GM12878 (cell line): ENCODE measurements at regions not wholly inside any gene's neighbourhood (a gene's known extent, or its start where the extent isn't known, plus 50 kb on each side); places are given as distances from the start of the nearest gene placed in this dataset.

Experiments used
- ATAC-seq: fragments of 200-7000 bp; cut with Tn5 transposase; 3 replicates; pipeline ENCODE4 v1.9.1; 2020; ENCODE audit warnings: mild to moderate bottlenecking, moderate library complexity
- BruUV-seq: library from RNA; stranded (reverse); fragments of 400-500 nt; replicated peaks from 2 replicates; lab custom pipeline; 2021; lab: Mats Ljungman, UMichigan
- CTCF ChIA-PET: fragments of 300-600 bp; sonication (Branson Sonifier 250); formaldehyde crosslinking; extraction: SDS; loops from one replicate; lab custom pipeline; 2021; ENCODE audit warnings: inconsistent platforms; lab: Yijun Ruan, JAX
- POLR2A ChIA-PET: fragments of 350-600 bp; formaldehyde crosslinking; extraction: SDS; loops from one replicate; lab custom pipeline; 2021; ENCODE audit warnings: inconsistent platforms; lab: Charles Lee
- RAD21 ChIA-PET: fragments of 300-600 bp; sonication (Branson Sonifier 250); formaldehyde crosslinking; loops from one replicate; lab custom pipeline; 2023; ENCODE audit warnings: antibody characterized with exemption; ENCODE audit not compliant: unreplicated experiment; lab: Charles Lee
- SMC1A ChIA-PET: fragments of 300-600 bp; sonication (Branson Sonifier 250); formaldehyde crosslinking; loops from one replicate; lab custom pipeline; 2023; ENCODE audit not compliant: unreplicated experiment, uncharacterized antibody; lab: Charles Lee
- DNase-seq: peaks from one replicate; pipeline ENCODE4 v3.0.0-alpha.2; 2011; ENCODE audit warnings: low read depth, low spot score
- FAIRE-seq: peaks from 3 replicates; lab custom pipeline; 2011; peaks lifted over from hg19 to GRCh38; lab: Jason Lieb, UNC
- H2AFZ ChIP-seq: 2 replicates; pipeline ENCODE4 v1.6.0; 2011; ENCODE audit warnings: low read depth, low read length, control low read depth; ENCODE audit not compliant: control insufficient read depth
- H3K27ac ChIP-seq: 2 replicates; pipeline ENCODE4 v1.5.1; 2011; ENCODE audit warnings: control low read depth; ENCODE audit not compliant: control insufficient read depth, insufficient read depth
- H3K27me3 ChIP-seq, 2 experiments: replicated peaks in 1 of 2; 2 replicates each; pipeline versions ENCODE4 v1.6.0 to v1.6.1; 2011; ENCODE audit warnings: low read length in 1 of 2; ENCODE audit not compliant: control insufficient read depth in 2 of 2, insufficient read depth in 2 of 2
- H3K36me3 ChIP-seq, 2 experiments: 2 replicates each; pipeline ENCODE4 v1.5.1; 2011; ENCODE audit warnings: low read length in 1 of 2; ENCODE audit not compliant: control insufficient read depth in 2 of 2, insufficient read depth in 2 of 2
- H3K4me1 ChIP-seq: 2 replicates; pipeline ENCODE4 v1.6.1; 2011; ENCODE audit warnings: mild to moderate bottlenecking, low read length, moderate library complexity, mixed read lengths; ENCODE audit not compliant: control insufficient read depth, insufficient read depth
- H3K4me2 ChIP-seq: 2 replicates; pipeline ENCODE4 v1.6.0; 2011; ENCODE audit warnings: control low read depth; ENCODE audit not compliant: control insufficient read depth, insufficient read depth
- H3K4me3 ChIP-seq: fragments of 200-600 bp; sonication (generic); 2 replicates; pipeline ENCODE4 v1.5.1; 2016
- H3K79me2 ChIP-seq: 2 replicates; pipeline ENCODE4 v1.6.0; 2011; ENCODE audit warnings: low read length; ENCODE audit not compliant: control insufficient read depth, insufficient read depth
- H3K9ac ChIP-seq: 2 replicates; pipeline ENCODE4 v1.8.0; 2011; ENCODE audit warnings: low read length, control low read depth, mixed read lengths; ENCODE audit not compliant: control insufficient read depth, insufficient read depth
- H3K9me3 ChIP-seq: replicated peaks from 3 replicates; pipeline ENCODE4 v1.5.1; 2011; ENCODE audit warnings: mild to moderate bottlenecking, low read length; ENCODE audit not compliant: control insufficient read depth, insufficient read depth
- H4K20me1 ChIP-seq: 2 replicates; pipeline ENCODE4 v1.6.0; 2011; ENCODE audit not compliant: control insufficient read depth, insufficient read depth
- CBFB ChIP-seq: IDR thresholded peaks from 2 replicates; pipeline ENCODE4 v1.6.1; 2016; ENCODE audit warnings: antibody characterized with exemption, low read depth
- MEF2B ChIP-seq: fragments of 450-650 bp; IDR thresholded peaks from 2 replicates; pipeline ENCODE4 v1.6.1; 2018; ENCODE audit warnings: mild to moderate bottlenecking, moderate library complexity; ENCODE audit not compliant: partially characterized antibody, poor library complexity, severe bottlenecking
- NFXL1 ChIP-seq: fragments of 450-650 bp; IDR thresholded peaks from 2 replicates; pipeline ENCODE4 v1.6.1; 2017; ENCODE audit warnings: antibody characterized with exemption, mild to moderate bottlenecking, borderline replicate concordance
- RCOR1 ChIP-seq: conservative IDR thresholded peaks from 2 replicates; pipeline ENCODE4 v1.6.1; 2012; ENCODE audit warnings: low read depth, low read length, improper control_type of control experiment
- TCF7 ChIP-seq: IDR thresholded peaks from 2 replicates; pipeline ENCODE4 v1.6.1; 2014; ENCODE audit warnings: antibody characterized with exemption, borderline replicate concordance
- ZNF622 ChIP-seq: fragments of 450-650 bp; IDR thresholded peaks from 2 replicates; pipeline ENCODE4 v1.6.1; 2017; ENCODE audit warnings: mild to moderate bottlenecking, inconsistent platforms
- WGBS: methylation state at CpG from one replicate; pipeline ENCODE4 v1.1.6; 2016; ENCODE audit warnings: low lambda C conversion rate; ENCODE audit not compliant: insufficient replicate concordance, insufficient coverage; ENCODE audit errors: missing lambda C conversion rate; 5-methylcytosine and 5-hydroxymethylcytosine counted together
- in situ Hi-C: fragments of 300-500 bp; cut with MboI; formaldehyde crosslinking; loops from 9 replicates; pipeline ENCODE4 v1.14.3; 2018; ENCODE audit warnings: mixed read lengths
- intact Hi-C: fragments of 100-400 bp; cut with micrococcal nuclease; formaldehyde crosslinking; loops from one replicate; pipeline ENCODE4 v1.14.2; 2022; ENCODE audit not compliant: unreplicated experiment

DNA sequence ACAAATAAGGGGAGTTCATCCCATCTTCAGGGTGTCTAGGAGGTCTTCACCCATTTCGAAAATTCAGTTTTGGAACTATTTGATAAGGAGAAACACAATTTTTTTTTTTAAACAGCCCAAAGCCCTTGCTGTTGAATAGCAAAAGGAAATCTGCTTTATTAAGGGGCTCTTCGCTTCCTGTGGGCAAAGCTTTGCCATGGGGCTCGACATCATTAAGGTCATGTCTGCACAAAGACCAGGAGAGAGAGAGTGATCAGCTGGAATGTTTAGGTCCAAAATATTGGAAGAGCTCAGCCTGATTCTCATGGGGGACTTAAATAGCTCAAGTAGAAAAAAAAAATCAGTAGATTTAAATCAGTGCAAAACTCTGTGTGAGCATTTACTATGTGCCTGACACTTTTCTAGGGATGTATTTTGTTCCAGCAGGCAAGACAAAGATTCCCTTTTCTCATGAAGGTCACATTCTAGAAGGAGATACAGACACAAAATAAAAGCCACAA lies 564.6 kb upstream of the KLF4 start:
- TF ChIP-seq NFXL1 (no peak), ZNF622 (no peak), RCOR1 (no peak)
- Histone ChIP-seq H3K4me2 (no peak overlapping the region), H3K4me1 (no peaks in the 10 kb centered on the region), H2AFZ (no peak overlapping the region), H3K9me3 (no peaks in the 10 kb centered on the region), H3K36me3 (no peaks in the 10 kb centered on the region), H3K4me3 (no peak overlapping the region), H3K79me2 (no peaks in the 10 kb centered on the region), H3K9ac (no peak overlapping the region), H3K27me3 (no peaks in the 10 kb centered on the region; a peak in 1 of 4 replicates), H4K20me1 (no peaks in the 10 kb centered on the region), H3K27ac (no peak overlapping the region)
- no TSS peak for BruUV-seq
- ChIA-PET RAD21 (no interaction called here), SMC1A (interaction anchor here (1.5 kb wide), 2 partner anchors 16 to 39 kb away, joined by 3 read pairs; no protein-coding TSS in a partner anchor), POLR2A (no interaction called here), CTCF (no interaction called here)
- 14% methylated on average over 3 of the region's 3 CpGs for WGBS
- intact Hi-C loops (no loop called here), in situ Hi-C loops (no loop called here)
- FAIRE-seq = no peak
- no peak for DNase-seq
- no peak for ATAC-seq

DNA sequence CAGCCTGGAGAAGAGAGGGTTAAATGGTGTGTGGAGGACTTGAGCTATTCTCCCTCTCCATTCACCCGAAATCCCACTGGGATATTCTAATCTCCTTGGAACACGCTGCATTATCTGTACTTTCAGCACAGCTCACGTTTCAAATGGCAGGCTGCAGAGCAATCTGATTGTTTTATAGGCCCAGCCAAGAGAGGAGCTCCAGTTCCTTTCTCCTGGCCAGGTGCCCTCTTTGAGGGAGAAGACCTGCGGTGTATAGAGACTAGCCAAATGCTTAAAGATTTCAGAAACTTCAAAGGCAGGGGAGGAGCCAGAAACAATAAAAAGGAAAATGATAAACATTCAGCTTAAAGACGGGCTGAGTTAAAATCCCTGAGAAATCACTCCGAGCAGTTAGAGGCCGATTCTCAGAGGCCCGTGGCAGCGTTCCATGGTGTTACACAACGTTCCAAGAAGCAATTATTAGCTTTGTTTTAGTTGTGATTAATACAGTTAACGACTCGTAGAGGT lies 564.0 kb upstream of the KLF4 start:
- in situ Hi-C loops = no loop called here
- no peak overlapping the region for H3K4me2 ChIP-seq
- FAIRE-seq (no peak), DNase-seq (no peak), ATAC-seq (no peak)
- H2AFZ ChIP-seq = no peak overlapping the region
- H3K9me3 ChIP-seq = no peaks in the 10 kb centered on the region
- no peaks in the 10 kb centered on the region for H3K4me1 ChIP-seq
- SMC1A ChIA-PET = interaction anchor here (0.5 to 1.5 kb wide), 3 partner anchors 17 to 363 kb away, joined by 3 to 4 read pairs (median 3); no protein-coding TSS in a partner anchor
- CTCF ChIA-PET = no interaction called here
- RAD21 ChIA-PET = no interaction called here
- H3K27me3 ChIP-seq = no peaks in the 10 kb centered on the region; a peak in 1 of 4 replicates
- H3K9ac ChIP-seq = no peak overlapping the region
- no peaks in the 10 kb centered on the region for H4K20me1 ChIP-seq
- no peaks in the 10 kb centered on the region for H3K79me2 ChIP-seq
- no TSS peak for BruUV-seq
- POLR2A ChIA-PET = no interaction called here
- 20% methylated on average over 12 of the region's 12 CpGs for WGBS
- H3K27ac ChIP-seq = no peak overlapping the region
- TF ChIP-seq MEF2B = no peak
- no peak for TF ChIP-seq CBFB
- no peak for TF ChIP-seq TCF7
- H3K4me3 ChIP-seq = no peak overlapping the region
- intact Hi-C loops = no loop called here
- H3K36me3 ChIP-seq = no peaks in the 10 kb centered on the region
